HG03442 (cell line): ENCODE measurements at regions not wholly inside any gene's neighbourhood (a gene's known extent, or its start where the extent isn't known, plus 50 kb on each side); places are given as distances from the start of the nearest gene placed in this dataset.
"Not testable (repeated sequence)": the region's sequence is repeated elsewhere in the genome, so short reads cannot be mapped to it uniquely, and the experiment has no call there.

Source experiments
- ATAC-seq: cut with Tn5 transposase; IDR thresholded peaks from one replicate; pipeline ENCODE4 v1.9.1; 2021; ENCODE audit warnings: mild to moderate bottlenecking, moderate library complexity; ENCODE audit not compliant: unreplicated experiment

DNA sequence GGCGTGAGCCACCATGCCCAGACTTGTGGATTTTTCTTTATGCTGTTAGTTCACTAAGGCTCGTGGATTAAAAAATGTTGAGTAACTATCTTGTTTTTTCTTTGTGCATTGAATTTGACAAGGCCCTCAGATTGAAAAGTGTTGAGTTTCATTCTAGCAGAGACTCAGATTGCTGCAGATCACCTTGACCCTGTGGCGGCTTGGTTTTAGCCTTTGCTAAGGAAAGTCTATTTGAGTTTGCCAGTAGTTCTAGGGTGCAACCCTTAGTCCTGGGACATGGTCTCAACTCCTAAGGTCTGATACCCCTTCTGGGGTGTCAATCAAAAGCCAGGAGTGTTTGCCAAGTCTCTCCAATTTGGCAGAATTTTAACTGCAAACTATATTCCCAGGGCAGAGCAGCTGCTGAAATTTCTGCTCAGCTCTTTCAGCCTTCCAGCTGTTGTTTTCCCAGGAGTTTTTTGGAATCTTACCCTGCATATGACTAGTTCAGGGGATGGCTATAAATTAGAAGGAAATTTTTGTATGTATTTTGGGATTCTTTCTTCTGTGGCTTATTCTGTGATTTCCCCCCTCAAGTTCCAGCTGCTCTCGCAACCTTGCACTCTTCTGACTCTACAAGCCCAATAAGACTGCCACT lies 84.3 kb upstream of the HAND1 start:
- no peak for ATAC-seq

DNA sequence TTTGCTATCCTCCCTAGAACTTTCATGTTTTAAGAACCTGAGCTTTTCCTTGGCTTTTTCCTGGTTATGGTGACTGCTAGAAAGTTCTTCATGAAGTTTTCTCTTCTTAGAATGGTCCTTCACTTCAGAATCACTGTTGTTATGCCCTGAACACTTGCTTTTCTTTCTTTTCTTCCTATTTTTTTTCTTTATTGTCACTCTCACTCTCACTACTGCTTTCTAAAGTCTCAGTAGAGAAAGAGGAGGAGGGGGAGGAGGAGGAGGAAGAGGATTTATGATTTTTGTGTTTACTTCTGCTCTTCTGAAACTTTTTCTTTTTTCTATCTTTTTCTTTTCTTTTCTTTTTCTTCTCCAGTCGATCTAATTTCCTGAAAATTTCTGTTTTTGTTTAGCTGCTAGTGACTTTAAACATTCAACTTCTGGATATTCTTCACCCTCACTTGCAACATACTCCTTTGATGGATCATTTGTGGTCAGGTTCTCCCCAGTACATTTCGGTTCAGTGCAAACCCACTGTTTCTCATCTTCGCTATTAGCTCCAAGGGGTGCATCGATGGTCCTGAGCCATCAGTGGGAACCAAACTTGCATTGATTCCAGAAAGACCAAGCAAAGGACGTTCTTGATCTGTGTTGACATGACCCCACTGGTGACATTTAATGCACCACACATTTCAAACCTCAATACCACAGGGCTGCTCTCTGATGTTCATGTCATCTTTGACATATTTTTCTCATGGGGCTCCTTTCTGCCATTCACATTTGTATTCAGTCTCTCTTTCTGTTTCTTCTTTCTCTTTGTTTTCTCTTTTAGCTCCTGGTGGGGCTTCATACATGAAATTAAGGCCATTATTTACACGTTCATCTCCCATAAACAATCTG lies 81.6 kb upstream of the HAND1 start:
- no peak for ATAC-seq

DNA sequence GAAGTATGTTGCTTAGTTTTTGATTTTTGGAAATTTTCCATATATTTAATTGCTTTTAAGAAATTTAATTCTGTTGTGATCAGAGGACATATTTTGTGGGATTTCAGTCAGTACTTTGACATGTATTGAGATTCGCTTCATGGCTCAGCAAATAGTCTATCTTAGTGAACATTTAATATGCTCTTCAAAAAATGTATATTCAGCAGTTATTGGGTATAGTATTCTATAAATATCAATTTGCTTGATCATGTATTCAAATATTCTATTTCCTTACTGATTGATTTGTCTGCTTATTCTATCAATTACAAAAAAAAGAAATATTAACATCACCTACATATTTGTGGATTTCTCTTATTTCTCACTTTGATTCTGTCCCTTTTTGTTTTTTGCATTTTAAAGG lies 79.5 kb upstream of the HAND1 start:
- ATAC-seq: no peak

DNA sequence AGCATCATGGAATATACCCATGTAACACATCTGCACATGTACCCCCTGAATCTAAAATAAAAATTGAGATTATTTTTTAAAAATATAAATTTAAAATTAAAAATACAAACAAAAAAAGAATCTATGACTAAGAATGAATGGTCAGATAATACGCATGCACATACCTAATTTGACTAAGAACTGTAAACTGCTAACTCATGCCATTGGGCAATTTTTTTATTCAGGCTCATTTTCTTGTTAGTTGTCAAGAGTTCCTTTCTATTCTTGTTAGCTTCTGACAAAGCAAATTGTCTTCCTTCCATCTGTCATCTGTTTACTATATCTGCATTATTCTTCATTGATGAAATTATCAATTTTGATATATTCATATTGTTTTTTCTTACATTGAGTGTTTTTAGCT lies 69.5 kb upstream of the HAND1 start:
- ATAC-seq: no peak

DNA sequence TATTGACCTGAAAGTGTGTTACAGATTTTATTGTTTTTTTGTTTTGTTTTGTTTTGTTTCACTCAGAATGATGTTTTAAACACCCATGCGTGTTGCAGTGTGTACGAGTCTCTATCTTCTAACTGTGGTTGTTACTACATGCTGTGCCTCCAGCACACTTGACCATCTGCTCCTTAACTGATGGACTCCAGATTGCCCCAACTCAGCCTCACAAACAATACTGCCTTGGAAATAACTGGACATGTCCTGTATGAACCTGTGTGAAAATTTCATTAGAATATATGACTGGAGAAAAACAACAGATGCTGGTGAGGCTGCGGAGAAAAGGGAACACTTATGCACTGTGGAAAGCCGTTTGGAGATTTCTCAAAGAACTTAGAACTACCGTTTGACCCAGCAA lies 68.7 kb upstream of the HAND1 start:
- ATAC-seq: no peak

DNA sequence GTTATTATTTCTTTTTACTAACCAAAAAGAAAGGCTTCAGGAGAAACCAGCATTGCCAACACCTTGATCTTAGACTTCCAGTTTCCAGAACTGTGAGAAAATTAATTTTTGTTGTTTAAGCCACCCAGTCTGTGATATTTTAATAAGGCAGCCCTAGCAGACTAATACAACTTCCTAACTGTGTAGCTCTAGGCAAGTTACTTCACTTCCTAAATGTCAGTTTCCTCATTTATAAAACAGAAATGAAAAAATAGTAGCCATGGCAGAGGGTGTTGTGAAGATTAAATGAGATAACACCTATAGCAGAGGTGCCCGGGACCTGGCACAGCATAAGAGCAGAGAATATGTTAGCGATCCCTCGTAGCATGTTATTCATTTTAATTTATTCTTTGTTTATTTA lies 66.6 kb upstream of the HAND1 start:
- no peak for ATAC-seq

DNA sequence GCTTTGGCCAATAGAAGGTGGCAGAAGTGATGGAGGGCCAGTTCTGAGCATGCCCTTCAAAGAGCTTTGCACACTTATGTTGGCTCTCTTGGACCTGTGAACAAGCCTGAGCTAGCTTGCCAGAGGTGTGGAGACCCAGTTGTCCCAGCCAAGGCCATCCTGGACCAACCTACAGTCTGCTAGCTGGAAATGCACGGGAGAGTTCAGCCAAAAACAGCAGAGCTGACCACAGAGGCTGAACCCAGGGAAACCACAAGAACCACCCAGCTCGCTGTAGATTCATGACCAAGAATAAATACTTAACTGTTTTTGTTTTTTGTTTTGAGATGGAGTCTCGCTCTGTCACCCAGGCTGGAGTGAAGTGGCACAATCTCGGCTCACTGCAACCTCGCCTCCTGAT lies 65.4 kb upstream of the HAND1 start:
- ATAC-seq: no peak

DNA sequence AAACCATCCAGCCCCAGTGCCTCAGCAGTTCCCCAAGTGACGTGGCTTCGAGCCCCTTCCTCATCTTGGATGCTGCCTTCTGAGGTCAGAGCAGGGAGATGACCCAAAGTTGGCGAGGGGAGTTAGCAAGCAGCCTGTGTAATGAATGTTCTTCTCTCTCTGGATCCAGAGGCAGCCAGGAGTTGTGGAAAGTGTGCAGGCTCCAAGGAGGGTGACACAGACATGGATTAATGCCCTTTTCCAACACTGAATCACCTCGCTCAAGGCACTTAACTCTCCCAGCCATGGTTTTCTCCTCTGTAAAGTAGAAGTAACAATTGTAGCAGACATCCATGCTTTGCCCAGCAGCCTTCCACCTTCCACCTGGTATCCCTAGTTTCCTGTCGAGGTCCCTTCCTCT lies 64.6 kb upstream of the HAND1 start:
- no peak for ATAC-seq

DNA sequence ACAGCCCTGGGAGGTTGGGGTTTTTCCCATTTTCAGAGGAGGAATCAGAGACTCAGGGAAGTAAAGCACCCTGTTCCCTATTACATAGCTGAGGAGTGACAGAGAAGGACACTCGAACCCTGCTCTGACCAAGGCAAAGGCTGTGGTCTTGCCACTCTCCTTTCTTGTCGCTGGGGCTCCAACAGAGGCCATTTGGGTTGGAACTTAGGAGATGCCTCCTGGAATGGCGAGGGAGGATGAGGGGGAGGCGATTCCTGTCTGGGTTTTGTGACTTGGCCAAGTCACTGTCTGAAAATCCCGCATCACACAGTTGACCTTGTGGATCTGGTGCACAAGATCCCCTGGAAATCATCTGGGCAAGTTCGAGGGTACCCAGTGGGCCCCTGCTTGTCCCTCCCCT lies 64.0 kb upstream of the HAND1 start:
- ATAC-seq: no peak

DNA sequence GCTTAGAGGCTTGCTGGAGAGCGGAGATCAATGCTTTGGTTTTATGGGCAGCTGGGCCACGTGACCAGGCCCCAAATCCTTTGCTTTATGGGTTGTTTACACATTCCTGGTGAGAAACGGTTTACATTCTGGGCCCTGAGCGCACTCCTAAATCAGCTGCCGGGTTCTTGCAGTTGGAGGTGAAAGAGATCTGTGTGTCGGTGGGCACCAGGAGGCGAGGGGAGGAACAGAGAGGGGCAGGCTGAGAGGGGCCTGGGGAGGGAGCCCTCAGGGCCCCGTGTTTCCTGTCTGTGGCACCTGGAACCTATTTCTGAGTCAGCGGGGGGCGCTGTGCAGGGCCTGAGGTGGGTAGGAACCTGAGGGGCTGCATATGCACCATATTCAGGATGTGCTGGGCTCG lies 63.5 kb upstream of the HAND1 start:
- no peak for ATAC-seq

DNA sequence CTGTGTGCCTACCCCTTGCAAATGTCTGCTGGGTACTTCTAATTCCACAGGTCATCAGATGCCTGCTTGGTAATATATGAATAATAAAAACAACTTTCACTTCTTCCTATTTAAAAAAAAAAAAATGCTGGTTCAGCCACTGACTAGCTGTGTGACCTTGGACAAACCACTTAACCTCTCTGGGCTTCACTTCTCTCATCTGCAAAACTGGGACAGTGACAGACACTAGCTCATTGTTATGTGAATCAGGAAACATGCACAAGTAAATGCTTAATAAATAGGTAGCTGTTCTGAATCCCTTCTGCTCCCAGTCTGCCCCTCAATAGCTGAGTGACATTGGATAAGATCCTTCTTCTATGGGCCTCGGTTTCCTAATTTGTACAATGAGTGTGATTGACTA lies 62.6 kb upstream of the HAND1 start:
- no peak for ATAC-seq

DNA sequence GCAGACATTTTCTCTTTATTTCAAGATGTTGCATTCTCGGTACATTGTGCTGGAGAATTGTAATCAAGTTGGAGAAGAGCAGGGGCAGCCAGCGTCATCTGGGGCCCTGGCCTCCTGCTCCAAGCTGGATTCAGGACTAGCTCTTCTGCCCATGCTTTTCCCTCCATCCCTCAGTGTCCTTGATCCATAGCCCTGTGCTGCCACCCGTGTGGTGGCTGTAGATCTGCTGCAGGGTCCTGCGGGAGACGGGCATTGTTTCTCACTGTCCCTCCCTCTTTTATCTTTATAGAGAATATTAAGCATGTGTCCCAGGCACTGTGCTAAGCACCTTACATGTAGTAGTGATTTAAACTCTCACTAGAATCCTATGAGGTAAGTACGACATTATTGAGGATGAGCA lies 60.5 kb upstream of the HAND1 start:
- ATAC-seq: no peak

DNA sequence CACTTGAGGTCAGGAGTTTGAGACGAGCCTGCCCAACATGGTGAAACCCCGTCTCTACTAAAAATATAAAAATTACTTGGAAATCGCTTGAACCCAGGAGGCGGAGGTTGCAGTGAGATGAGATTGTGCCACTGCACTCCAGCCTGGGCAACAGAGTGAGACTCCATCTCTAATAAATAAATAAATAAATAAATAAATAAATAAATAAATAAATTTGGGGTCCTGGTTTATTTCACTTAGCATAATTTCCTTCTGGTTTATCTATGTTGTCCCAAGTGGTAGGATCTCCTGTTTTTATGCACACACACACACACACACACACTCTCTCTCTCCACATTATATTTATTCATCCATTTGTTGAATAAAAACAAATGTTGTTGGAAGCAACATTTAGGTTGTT lies 58.4 kb upstream of the HAND1 start:
- ATAC-seq: not testable (repeated sequence)

DNA sequence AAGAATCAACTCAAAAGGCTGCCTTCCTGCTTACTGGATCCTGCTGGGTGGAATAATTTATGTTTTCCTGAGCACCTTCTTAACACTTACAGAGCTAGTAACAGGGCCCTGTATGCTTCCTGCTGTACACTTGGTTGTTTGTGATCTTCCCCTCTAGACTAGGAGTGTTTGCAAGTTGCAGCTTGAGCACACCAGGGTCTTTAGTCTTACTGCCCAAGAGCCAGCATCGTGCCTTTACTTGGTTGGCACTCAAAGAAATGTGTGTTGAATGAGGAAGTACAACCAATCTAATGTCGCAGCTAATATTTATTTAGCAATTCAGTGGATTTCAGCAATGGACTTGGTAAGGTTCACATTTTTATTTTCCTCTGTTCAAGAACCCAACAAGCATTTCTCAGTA lies 57.5 kb upstream of the HAND1 start:
- no peak for ATAC-seq

DNA sequence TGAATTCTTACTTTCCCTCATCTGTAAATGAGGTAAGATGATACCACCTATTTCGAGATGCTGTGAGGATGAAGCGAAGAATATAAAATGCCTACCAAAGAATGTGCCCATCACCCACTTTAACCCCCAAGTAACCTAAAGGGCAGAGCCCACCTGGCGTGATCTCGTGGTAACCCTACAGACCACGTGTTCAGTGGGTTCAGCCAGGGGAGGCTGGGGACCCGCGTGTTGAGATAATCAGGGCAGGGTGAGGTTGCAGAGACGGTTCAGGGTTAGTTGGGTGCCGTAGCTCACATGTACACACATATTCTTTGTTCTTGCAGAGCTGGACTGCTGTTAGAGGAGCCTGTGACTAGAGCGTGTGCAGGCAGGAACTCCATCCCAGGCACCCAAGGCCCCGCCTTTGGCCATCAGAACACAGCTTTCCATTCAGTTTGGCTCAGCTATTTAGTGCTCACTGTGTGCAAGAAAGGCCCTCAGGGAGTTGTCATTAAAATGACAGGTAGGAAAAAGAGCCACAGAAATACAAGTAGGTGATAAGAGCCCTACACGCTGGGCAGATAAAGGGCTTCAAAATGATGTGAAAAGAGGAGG lies 56.5 kb upstream of the HAND1 start:
- ATAC-seq: no peak

DNA sequence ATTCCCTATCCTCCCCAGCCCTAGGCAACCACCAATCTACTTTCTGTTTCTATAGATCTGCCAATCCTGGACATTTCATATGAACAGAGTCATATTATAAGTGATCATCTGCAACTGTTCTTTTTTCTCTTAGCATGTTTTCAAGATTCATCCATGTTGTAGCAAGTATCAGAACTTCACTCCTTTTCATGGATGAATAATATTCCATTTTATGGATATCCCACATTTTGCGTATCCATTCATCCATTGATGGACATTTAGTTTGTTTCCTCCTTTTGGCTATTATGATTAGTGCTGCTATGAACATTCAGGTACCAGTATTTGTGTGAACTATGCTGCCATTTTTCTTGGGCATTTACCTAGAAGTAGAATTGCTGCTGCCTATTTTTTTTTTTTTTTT lies 51.3 kb upstream of the HAND1 start:
- no peak for ATAC-seq

DNA sequence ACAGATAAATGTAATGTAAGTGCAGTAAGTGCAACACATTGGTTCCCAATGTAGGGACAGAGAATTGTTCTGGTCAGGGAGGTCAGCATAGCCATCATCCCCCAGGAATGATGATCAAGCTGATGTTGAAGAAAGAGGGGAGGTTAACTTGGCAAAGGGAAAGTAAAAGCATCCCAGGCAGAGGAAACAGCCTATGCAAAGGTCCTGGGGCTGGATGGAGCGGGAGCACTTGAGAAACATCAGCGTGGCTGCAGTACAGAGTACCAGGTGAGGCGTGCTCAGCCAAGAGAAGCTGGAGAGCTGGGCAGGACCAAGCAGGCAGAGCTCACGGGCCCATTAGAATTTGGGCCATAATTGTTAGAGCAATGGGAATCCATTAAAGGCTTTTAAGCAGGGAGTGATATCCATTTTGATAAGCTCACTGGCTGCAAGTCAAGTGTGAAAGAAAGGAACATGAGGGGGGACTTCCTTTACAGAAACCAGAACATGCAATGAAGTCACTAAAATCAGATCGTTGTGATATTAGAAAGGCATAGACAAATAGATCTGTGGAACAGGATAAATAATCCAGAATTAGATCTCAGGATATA lies 50.1 kb upstream of the HAND1 start:
- ATAC-seq: no peak
